LNCaP clone FGC (cell line): ENCODE measurements at regions not wholly inside any gene's neighbourhood (a gene's known extent, or its start where the extent isn't known, plus 50 kb on each side); places are given as distances from the start of the nearest gene placed in this dataset.

Experiments used
- DNase-seq: peaks from one replicate; pipeline ENCODE4 v3.0.0-alpha.2; 2011; ENCODE audit warnings: low read depth
- H3K4me3 ChIP-seq: 2 replicates; pipeline ENCODE4 v1.5.1; 2011; ENCODE audit warnings: mild to moderate bottlenecking, low read depth, low read length, control low read depth
- CTCF ChIP-seq: IDR thresholded peaks from 2 replicates; pipeline ENCODE4 v1.5.1; 2012; ENCODE audit warnings: mild to moderate bottlenecking; ENCODE audit not compliant: control insufficient read depth, insufficient read depth; ENCODE audit errors: extremely low read depth

- no peak for DNase-seq
- TF ChIP-seq CTCF = no peak
These were observed 56.0 kb upstream of the HMHB1 start for GRCh38 chr5:143755966-143756365.

GRCh38 chr5:143752165-143752850 is 59.7 kb upstream of the HMHB1 start:
- TF ChIP-seq CTCF = no peak
- no peak for DNase-seq
- H3K4me3 ChIP-seq = no peak overlapping the region

More at GRCh38 chr5:143755966-143756365, 56.0 kb upstream of the HMHB1 start:
- H3K4me3 ChIP-seq = no peak overlapping the region

- no peak overlapping the region for H3K4me3 ChIP-seq
These were observed 60.6 kb upstream of the HMHB1 start for GRCh38 chr5:143751342-143751741.

GRCh38 chr5:143749581-143750205 is 62.3 kb upstream of the HMHB1 start:
- no peak for TF ChIP-seq CTCF
- DNase-seq = no peak
- H3K4me3 ChIP-seq = no peak overlapping the region

More at GRCh38 chr5:143751342-143751741, 60.6 kb upstream of the HMHB1 start:
- TF ChIP-seq CTCF = no peak
- DNase-seq = no peak

GRCh38 chr5:143748516-143748915 is 63.4 kb upstream of the HMHB1 start:
- no peak overlapping the region for H3K4me3 ChIP-seq
- no peak for DNase-seq
- TF ChIP-seq CTCF = no peak

GRCh38 chr5:143742951-143743350 is 69.0 kb upstream of the HMHB1 start:
- no peak overlapping the region for H3K4me3 ChIP-seq
- TF ChIP-seq CTCF = no peak
- DNase-seq = peak; percentile 14
